HG02885 (cell line): ENCODE measurements at regions not wholly inside any gene's neighbourhood (a gene's known extent, or its start where the extent isn't known, plus 50 kb on each side); places are given as distances from the start of the nearest gene placed in this dataset.

Experiments used
- ATAC-seq: cut with Tn5 transposase; IDR thresholded peaks from one replicate; pipeline ENCODE4 v1.9.1; 2021; ENCODE audit warnings: mild to moderate bottlenecking; ENCODE audit not compliant: unreplicated experiment, poor library complexity

DNA sequence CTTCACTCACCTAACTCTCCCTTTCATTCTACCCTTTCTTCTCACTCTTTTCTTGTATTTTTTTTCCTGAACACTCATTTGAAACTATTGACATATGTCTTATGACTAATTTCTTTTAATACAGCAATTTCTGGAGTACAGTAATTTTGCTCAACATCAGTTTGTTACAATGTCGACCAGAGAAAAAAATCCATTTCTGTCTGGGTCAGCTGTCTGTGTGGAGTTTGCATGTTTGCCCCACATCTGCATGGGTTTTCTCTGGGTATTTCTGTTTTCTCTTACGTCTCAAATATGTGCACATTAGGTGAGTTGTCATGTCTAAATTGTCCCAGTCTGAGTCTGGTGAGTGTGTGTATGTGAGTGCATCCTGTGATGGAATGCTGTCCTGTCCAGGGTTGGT is 294.8 kb downstream of the HS3ST1 start:
- no peak for ATAC-seq

DNA sequence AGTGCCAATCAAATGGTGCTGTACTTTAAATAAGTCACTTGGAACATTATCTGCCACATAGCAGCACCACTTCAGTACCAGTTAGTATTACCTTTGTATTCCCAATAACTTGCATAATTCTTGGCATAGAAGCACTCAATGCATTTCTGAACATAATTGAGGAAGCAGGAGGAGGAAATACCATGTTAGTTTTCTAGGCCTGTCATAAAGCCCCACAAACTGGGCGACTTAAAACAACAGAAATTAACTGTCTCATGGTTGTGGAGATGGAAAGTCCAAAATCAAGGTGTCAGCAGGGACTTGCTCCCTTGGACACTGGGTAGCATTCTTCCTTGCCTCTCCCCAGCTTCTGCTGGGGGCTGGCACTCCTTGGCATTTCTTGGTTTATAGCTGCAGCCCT is 296.2 kb downstream of the HS3ST1 start:
- ATAC-seq: no peak

GRCh38 chr4:11131491-11131890 is 297.2 kb downstream of the HS3ST1 start:
- no peak for ATAC-seq

- no peak for ATAC-seq
Measured at GRCh38 chr4:11130195-11130970, 298.3 kb downstream of the HS3ST1 start.

DNA sequence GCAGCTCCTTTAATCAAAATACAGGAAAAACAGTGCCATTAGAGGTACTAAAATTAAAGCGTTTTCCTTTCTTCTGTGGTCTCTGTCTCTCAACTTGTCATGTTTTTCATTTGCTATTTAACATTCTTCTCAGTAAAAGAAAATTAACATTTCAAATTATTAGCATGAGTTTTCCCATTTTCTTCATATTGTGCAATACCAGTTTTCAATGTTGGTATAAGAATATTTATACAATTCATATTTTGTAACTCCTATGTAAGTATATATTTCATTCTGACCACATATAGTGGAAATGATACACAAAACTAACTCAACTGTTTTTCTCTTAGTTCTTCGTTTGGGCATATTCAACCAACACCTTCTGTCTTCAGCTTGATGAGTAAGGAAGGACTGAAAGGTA is 308.3 kb downstream of the HS3ST1 start:
- ATAC-seq: no peak

- ATAC-seq: no peak
Measured at GRCh38 chr4:11119474-11119873, 309.2 kb downstream of the HS3ST1 start.

DNA sequence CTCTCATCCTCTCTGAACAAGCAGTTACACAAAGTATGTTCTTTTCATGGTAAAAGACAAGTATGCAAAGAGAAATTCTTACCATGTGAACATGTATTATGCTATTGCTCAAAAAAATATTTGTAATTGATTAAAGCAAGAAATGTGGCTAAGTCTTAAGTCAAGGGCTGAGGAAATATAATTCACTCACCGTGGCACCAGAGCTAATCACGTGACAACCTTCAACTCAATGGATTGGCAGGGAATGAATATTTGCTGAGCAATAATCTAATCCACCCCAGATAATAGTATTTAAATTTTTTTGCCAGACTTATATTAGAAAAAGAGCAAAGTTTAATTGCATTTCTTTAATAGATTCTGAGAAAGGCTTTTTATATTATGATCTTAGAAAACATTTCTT is 310.2 kb downstream of the HS3ST1 start:
- ATAC-seq: no peak

DNA sequence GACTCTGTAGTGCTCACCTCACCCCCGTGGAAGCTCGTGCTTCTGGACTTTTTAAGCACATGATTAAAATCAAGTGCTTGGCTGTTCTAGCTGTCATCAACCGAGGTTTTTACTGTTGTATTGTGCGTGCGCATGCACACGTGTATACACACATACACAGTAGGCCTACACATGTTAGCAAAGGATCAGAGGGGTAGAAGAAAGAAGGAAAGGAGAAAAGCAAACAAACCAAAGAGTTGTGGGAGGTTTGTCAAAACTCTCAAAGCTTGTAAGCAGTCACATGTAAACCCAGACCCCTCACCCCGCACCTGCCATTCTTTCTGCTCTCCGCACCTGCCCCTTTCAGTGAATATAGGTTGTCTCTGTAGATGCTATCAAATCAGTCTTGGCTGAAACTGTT is 311.8 kb downstream of the HS3ST1 start:
- no peak for ATAC-seq

- no peak for ATAC-seq
Measured at GRCh38 chr4:11111876-11112275, 316.8 kb downstream of the HS3ST1 start.

DNA sequence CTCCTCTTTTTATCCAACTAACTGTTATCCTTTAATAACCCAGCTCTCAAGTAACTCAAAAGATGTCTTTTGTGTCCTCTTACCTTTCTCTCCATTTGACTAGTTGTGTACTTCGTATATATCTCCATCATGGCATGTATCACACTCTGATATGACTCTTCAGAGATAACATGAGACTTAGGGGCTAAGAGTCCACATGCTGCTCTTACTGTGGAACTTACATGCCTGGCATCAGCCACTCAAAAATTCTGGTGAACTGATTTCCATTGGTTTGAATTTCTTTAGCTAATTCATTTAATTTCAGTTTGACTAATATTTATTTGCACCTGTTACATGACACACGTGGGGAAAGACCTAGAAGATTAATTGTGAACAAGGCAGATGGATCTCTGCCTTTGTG is 317.3 kb downstream of the HS3ST1 start:
- no peak for ATAC-seq

DNA sequence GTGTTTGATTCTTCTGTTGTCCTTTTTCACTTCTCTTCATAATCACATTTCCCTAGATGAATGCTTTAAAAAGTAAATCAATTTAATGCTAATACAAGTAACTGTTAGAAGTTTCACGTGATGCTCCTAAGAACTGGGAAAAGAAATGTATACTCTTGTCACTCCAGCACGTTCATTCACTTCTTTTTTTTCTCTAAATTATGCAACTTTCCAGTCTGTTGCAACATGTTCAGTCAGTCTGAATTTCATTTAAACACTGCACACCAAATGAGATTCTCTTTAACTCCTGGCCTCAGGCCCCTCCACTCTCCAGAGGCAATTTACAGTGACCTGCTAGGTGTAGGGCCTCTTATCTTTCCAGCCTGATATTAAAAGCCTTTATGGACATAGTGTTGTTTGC is 321.9 kb downstream of the HS3ST1 start:
- no peak for ATAC-seq

- peak; percentile 92 for ATAC-seq
Measured at GRCh38 chr4:11106190-11106589, 322.5 kb downstream of the HS3ST1 start.

- ATAC-seq: no peak
Measured at GRCh38 chr4:11105715-11106114, 323.0 kb downstream of the HS3ST1 start.

DNA sequence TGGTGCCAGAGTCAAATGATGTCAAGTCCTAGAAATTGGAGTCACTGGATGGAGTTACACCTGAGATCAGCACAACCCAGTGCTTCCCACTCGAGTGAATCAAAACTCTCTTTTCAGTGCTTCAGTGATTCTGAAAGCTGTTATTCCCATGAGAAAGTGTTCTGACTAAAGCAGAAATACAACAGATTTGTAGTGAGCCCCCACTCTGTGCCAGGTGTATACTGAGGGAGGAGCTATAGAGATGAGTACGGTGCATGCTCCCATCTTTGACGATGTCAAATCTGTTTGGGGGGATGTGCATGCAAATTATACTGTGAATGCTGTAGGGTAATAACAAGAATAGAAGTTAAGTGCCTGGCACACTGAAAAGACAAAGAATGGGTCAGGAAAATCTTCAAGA is 330.2 kb downstream of the HS3ST1 start:
- ATAC-seq: peak; percentile 33

- no peak for ATAC-seq
Measured at GRCh38 chr4:11097725-11098124, 331.0 kb downstream of the HS3ST1 start.

- ATAC-seq: no peak
Measured at GRCh38 chr4:11081006-11081405, 347.7 kb downstream of the HS3ST1 start.

DNA sequence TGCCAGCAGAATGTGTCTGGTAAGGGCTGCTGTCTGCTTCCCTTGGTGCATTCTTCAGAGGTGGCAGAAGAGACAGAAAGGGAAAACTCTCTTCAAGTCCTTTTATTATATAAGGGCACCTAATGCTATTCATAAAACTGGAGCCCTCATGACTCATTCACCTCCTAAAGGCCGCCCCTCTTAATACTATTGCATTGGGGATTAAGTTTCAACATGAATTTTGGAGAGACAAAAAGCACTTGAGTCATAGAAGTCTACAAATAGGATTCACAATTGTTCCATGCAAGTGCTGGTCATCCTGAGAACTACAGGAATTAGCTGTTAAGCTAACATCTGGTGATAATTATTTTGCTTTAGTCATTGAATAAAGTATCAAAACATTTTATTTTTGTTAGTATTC is 349.5 kb downstream of the HS3ST1 start:
- ATAC-seq: no peak

DNA sequence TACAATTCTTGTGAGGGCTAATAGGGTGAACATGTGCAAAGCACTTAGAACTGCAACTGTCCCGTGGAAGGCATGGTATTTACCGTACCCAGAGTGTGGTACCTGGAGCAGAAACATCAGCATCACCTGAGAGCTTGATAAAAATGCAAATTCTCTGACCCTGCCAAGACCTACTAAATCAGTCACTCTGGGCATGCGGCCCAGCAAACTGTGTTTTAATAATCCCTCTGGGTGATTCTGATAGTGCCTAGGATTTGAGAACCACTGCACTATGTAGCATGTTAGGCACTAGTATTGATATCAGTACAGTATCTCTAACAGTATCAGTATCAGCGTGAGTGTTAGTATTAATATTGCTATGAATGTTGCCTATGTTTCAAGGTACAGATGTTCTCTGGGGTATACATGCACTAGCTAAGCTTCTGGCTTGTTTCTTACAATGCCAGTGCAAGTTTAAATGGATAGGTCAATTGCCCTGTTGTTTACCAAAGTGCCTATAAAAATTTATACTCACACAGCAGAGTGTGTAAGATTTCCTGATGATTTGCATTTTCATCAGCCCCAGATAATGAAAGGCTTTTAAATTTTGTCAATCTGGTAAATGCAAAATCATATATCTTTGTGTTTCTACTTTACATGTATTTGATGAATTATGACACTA is 354.0 kb downstream of the HS3ST1 start:
- ATAC-seq: no peak

GRCh38 chr4:11073621-11074051 is 355.1 kb downstream of the HS3ST1 start:
- no peak for ATAC-seq

DNA sequence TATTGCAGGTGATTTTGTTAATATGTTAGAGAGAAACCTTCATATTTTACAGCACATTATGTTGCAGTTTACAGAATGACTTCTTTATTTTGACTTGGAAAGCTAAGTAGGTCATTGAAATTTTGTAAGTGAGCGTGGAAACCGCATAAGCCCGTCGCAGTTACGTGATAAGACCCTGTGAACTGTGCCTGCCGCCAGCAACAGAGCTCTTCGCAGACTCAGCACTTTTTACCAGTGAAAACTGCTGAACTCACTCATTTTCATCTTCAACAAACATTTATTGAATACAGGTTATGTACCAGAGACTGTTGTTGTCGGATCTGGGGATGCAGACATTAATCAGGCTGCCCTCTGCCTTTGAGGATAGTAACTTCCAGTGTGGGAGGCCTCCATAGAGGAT is 355.7 kb downstream of the HS3ST1 start:
- no peak for ATAC-seq

- no peak for ATAC-seq
Measured at GRCh38 chr4:11072463-11072862, 356.2 kb downstream of the HS3ST1 start.

GRCh38 chr4:11070813-11071212 is 357.9 kb downstream of the HS3ST1 start:
- ATAC-seq: no peak
